ENCODE measurements at regions not wholly inside any gene's neighbourhood (a gene's known extent, or its start where the extent isn't known, plus 50 kb on each side); places are given as distances from the start of the nearest gene placed in this dataset.

GRCh38 chr2:136327162-136327852 lies 209.4 kb upstream of the CXCR4 start:
- TF ChIP-seq POLR2A (IDR thresholded peaks at IDR 0.05): no peak
- no peak for TF ChIP-seq EP300 (IDR thresholded peaks at IDR 0.05)
- TF ChIP-seq, protein P1, sequence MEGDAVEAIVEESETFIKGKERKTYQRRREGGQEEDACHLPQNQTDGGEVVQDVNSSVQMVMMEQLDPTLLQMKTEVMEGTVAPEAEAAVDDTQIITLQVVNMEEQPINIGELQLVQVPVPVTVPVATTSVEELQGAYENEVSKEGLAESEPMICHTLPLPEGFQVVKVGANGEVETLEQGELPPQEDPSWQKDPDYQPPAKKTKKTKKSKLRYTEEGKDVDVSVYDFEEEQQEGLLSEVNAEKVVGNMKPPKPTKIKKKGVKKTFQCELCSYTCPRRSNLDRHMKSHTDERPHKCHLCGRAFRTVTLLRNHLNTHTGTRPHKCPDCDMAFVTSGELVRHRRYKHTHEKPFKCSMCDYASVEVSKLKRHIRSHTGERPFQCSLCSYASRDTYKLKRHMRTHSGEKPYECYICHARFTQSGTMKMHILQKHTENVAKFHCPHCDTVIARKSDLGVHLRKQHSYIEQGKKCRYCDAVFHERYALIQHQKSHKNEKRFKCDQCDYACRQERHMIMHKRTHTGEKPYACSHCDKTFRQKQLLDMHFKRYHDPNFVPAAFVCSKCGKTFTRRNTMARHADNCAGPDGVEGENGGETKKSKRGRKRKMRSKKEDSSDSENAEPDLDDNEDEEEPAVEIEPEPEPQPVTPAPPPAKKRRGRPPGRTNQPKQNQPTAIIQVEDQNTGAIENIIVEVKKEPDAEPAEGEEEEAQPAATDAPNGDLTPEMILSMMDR (IDR thresholded peaks at IDR 0.05): no peak
